T-helper 1 cell treated with Interleukin-12 subunit alpha and Interleukin-12 subunit beta and Interleukin-4 antibody, amounts not matched to agents 30 ng/mL and 1 ng/mL, for 36 hours (primary cell): ENCODE measurements at regions not wholly inside any gene's neighbourhood (a gene's known extent, or its start where the extent isn't known, plus 50 kb on each side); places are given as distances from the start of the nearest gene placed in this dataset.

Experiments
- intact Hi-C: fragments of 100-400 bp; cut with micrococcal nuclease; formaldehyde crosslinking; loops from one replicate; pipeline ENCODE4 v1.15.1; 2024

DNA sequence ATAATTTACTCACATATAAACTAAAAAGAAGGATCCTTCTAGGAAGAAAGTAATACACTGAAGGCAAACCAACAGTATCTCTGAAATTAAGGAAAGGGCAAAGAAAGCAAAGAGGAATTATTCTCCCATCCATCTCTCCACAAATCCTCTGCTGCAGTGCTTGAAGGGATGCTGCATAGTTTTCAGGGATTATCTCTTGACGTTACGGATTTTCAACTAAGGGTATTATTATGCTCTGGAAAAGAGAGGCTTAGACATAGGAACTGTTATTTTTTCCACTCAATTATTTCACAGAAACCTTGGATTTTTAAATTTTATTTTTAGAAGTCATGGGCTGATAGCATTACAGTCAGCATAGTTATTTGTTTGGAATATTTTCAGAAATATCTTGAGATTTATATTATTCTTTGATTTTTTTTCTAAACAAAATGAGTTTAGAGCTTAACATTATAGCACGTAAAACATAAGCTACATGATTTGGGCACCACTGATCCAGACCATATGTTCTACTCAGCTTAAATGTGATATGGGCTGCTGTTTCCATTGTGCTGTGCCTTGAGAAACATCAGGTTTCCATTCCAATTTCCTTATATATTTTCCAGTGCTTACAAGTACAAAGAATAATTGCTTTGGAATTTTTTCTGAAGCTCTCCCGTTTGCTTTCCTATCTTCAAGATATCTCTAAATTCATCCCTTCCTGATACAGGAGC, 57.9 kb upstream of the DCN start:
- intact Hi-C loops: no loop called here

DNA sequence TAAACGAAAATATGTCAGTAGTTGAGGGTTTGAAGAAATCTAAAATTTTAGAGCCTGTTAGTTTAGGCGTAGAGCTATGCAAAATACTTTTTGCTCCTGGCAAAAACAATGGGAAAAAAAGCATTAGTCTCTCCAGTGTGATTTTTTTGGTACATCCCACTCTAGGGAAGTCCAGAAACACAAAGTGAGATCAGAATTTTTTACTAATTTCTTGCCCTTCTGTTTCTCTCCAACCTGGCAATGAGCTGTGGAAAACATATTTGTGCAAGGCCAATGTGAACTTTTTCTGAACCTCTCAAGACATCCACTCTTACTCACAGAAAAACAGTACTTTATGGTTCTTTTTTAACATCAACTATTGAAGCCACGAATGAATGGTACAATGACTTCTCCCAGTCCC, 56.9 kb upstream of the DCN start:
- intact Hi-C loops: no loop called here
